ENCODE measurements at regions not wholly inside any gene's neighbourhood (a gene's known extent, or its start where the extent isn't known, plus 50 kb on each side); places are given as distances from the start of the nearest gene placed in this dataset.
A peak's percentile ranks its signal among the peaks of the same experiment; 100 is the strongest.

GRCh38 chr16:73230651-73231050, 182.7 kb upstream of the ZFHX3 start:
- no peak overlapping the region for H3K4me3 ChIP-seq (ENCODE audit: low read depth, low read length)
- no peak for DNase-seq (ENCODE audit: low read depth, low spot score)
- no peak for TF ChIP-seq CTCF (IDR thresholded peaks at IDR 0.05; ENCODE audit: low read depth, low read length)
- in situ Hi-C loops (cut with HindIII; ENCODE audit: low sequenced_read_pairs) = no loop called here

GRCh38 chr16:73228649-73229048, 180.7 kb upstream of the ZFHX3 start:
- peak; percentile 62 for DNase-seq (ENCODE audit: low read depth, low spot score)

GRCh38 chr16:73226675-73227074, 178.7 kb upstream of the ZFHX3 start:
- no peak for DNase-seq (ENCODE audit: low read depth, low spot score)
- TF ChIP-seq CTCF (IDR thresholded peaks at IDR 0.05; ENCODE audit: low read depth, low read length) = no peak
- in situ Hi-C loops (cut with HindIII; ENCODE audit: low sequenced_read_pairs) = no loop called here
- no peak overlapping the region for H3K4me3 ChIP-seq (ENCODE audit: low read depth, low read length)

More at GRCh38 chr16:73228649-73229048, 180.7 kb upstream of the ZFHX3 start:
- no peak for TF ChIP-seq CTCF (IDR thresholded peaks at IDR 0.05; ENCODE audit: low read depth, low read length)
- in situ Hi-C loops (cut with HindIII; ENCODE audit: low sequenced_read_pairs) = no loop called here
- no peak overlapping the region for H3K4me3 ChIP-seq (ENCODE audit: low read depth, low read length)

GRCh38 chr16:73225983-73226382, 178.1 kb upstream of the ZFHX3 start:
- TF ChIP-seq CTCF (IDR thresholded peaks at IDR 0.05; ENCODE audit: low read depth, low read length) = no peak
- no peak for DNase-seq (ENCODE audit: low read depth, low spot score)
- no peak overlapping the region for H3K4me3 ChIP-seq (ENCODE audit: low read depth, low read length)
- in situ Hi-C loops (cut with HindIII; ENCODE audit: low sequenced_read_pairs) = no loop called here

GRCh38 chr16:73220836-73221235, 172.9 kb upstream of the ZFHX3 start:
- DNase-seq (ENCODE audit: low read depth, low spot score) = no peak
- H3K4me3 ChIP-seq (ENCODE audit: low read depth, low read length) = no peak overlapping the region
- in situ Hi-C loops (cut with HindIII; ENCODE audit: low sequenced_read_pairs) = no loop called here
- no peak for TF ChIP-seq CTCF (IDR thresholded peaks at IDR 0.05; ENCODE audit: low read depth, low read length)

GRCh38 chr16:73219176-73219575, 171.2 kb upstream of the ZFHX3 start:
- in situ Hi-C loops (cut with HindIII; ENCODE audit: low sequenced_read_pairs) = no loop called here
- no peak overlapping the region for H3K4me3 ChIP-seq (ENCODE audit: low read depth, low read length)

More at GRCh38 chr16:73219176-73219575, 171.2 kb upstream of the ZFHX3 start:
- DNase-seq (ENCODE audit: low read depth, low spot score) = no peak
- TF ChIP-seq CTCF (IDR thresholded peaks at IDR 0.05; ENCODE audit: low read depth, low read length) = peak; percentile 19
